Kidney epithelial cell (primary cell): ENCODE measurements at regions not wholly inside any gene's neighbourhood (a gene's known extent, or its start where the extent isn't known, plus 50 kb on each side); places are given as distances from the start of the nearest gene placed in this dataset.

Experiments used
- DNase-seq: peaks from one replicate; pipeline ENCODE4 v3.0.0-alpha.2; 2010; ENCODE audit warnings: low read depth
- H3K27me3 ChIP-seq: 2 replicates; pipeline ENCODE4 v1.6.0; 2011; ENCODE audit warnings: low read length; ENCODE audit not compliant: control insufficient read depth, insufficient read depth
- H3K36me3 ChIP-seq: 2 replicates; pipeline ENCODE4 v1.5.1; 2011; ENCODE audit warnings: low read length; ENCODE audit not compliant: control insufficient read depth, insufficient read depth
- H3K4me3 ChIP-seq: 2 replicates; pipeline ENCODE4 v1.5.1; 2011; ENCODE audit warnings: low read depth, mild to moderate bottlenecking, control low read depth, low read length
- TF ChIP-seq, protein P1 (sequence below): IDR thresholded peaks from 2 replicates; pipeline ENCODE4 v1.5.1; 2011; ENCODE audit warnings: mild to moderate bottlenecking, moderate library complexity, low read length, control low read depth, inconsistent platforms; ENCODE audit not compliant: insufficient read depth, poor library complexity, severe bottlenecking

DNA sequence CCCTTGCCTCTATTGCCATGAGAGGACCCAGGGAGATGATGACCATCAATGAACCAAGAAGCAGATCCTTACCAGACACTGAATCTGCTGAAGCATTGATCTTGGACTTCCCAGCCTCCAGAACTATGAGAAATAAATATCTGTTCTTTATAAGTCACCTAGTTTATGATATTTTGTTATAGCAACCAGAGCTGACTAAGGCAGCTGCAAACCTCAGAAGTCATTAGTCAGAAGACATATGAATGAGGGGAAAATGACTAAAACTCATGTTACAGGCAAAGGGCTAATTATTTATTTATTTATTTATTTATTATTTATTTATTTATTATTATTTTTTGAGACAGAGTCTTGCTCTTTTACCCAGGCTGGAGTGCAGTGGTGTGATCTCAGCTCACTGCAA, 321.1 kb downstream of the TGFB2 start:
- TF ChIP-seq, protein P1, sequence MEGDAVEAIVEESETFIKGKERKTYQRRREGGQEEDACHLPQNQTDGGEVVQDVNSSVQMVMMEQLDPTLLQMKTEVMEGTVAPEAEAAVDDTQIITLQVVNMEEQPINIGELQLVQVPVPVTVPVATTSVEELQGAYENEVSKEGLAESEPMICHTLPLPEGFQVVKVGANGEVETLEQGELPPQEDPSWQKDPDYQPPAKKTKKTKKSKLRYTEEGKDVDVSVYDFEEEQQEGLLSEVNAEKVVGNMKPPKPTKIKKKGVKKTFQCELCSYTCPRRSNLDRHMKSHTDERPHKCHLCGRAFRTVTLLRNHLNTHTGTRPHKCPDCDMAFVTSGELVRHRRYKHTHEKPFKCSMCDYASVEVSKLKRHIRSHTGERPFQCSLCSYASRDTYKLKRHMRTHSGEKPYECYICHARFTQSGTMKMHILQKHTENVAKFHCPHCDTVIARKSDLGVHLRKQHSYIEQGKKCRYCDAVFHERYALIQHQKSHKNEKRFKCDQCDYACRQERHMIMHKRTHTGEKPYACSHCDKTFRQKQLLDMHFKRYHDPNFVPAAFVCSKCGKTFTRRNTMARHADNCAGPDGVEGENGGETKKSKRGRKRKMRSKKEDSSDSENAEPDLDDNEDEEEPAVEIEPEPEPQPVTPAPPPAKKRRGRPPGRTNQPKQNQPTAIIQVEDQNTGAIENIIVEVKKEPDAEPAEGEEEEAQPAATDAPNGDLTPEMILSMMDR = no peak
- DNase-seq = no peak
- Histone ChIP-seq H3K27me3 (no peaks in the 10 kb centered on the region), H3K4me3 (no peak overlapping the region), H3K36me3 (no peaks in the 10 kb centered on the region)

DNA sequence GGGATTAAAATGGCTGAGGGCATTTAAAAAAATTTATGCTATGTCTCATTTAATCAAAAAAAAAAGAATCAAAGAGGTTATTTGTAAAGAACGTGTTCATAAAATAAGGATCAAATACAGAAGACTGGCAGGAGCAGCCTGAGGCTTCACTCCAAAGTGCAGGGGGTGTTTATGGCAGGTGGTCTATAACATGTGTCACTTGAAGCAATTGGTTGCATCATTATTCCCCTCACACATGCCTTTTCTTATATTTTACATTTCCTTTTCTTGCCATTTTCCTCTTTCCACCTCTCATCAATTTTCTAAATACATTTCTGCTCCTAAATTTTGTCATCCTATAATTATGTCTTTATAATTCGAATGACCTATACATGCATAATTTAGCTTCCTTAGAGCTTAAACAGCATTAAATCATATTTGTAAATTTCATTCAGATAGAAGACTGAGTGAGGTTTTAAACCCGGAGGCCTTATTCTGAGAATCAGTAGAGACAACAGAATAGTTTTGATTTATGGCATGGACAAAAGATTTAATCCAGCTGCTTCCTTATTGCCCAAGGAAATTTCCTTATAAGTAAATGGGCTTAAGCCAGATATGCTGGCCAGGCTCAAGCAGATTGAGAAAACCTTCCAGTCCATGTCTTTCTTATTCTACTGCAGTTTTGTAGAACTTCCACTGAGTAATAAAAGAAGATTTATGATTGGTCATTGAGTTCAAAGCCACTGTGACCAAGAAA, 322.8 kb downstream of the TGFB2 start:
- no peaks in the 10 kb centered on the region for H3K36me3 ChIP-seq
- TF ChIP-seq, protein P1 = no peak
- H3K4me3 ChIP-seq = no peak overlapping the region
- no peaks in the 10 kb centered on the region for H3K27me3 ChIP-seq
- no peak for DNase-seq

DNA sequence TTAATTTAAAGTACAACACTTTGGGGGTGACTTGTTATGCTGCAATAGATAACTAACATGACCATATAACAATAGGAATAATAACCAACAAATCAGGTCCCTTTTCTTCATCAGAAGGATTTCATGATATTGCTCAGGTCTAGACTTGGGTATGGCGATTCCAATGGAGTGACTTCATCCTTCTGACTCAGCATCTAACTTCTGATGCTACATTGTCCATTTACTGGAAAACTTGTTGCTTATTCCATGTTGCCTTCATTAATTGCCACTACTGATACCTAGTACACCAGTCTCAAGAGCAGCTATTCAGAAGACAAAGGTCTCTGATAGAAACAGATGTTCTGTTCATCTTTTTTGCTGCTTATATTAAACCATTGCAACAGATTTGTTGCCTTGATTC, 324.3 kb downstream of the TGFB2 start:
- no peaks in the 10 kb centered on the region for H3K27me3 ChIP-seq
- TF ChIP-seq, protein P1 = no peak
- DNase-seq = no peak
- H3K36me3 ChIP-seq = no peaks in the 10 kb centered on the region
- no peak overlapping the region for H3K4me3 ChIP-seq

DNA sequence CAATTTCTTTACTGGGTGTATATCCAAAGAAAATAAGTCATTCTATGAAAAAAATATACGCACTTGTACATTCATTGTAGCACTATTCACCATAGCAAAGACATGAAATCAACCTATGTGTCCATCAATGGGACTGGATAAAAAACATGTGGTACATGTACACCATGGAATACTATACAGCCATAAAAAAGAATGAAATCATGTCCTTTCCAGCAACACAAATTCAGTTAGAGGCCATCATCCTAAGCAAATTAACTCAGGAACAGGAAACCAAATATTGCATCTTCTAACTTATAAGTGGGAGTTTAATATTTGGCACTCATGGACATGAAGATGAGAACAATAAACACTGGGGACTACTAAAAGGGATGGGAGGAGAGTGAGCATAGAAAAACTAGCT, 325.7 kb downstream of the TGFB2 start:
- Histone ChIP-seq H3K4me3 (no peak overlapping the region), H3K36me3 (no peaks in the 10 kb centered on the region), H3K27me3 (no peaks in the 10 kb centered on the region)
- no peak for DNase-seq
- TF ChIP-seq, protein P1 = no peak

DNA sequence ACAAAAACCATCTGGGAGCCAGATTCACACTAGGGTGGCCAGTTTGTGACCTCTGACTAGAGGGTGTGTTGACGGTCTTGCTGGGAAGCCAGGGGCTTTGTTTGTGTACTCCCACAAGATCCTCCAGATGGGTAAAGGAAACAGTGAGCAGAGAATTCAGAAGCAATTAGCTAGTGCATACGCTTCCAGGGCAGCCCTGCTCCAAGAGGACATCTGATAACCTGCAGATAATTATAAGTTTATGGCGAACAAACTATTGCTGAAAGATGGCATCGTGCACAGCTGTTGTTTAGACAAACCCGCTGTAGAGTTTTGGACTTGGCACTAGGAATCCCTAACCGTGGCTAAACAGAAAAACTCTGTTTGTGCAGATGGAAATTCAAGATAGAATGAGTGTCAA, 326.4 kb downstream of the TGFB2 start:
- Histone ChIP-seq H3K27me3 (no peaks in the 10 kb centered on the region), H3K36me3 (no peaks in the 10 kb centered on the region), H3K4me3 (no peak overlapping the region)
- TF ChIP-seq, protein P1 = no peak
- no peak for DNase-seq

DNA sequence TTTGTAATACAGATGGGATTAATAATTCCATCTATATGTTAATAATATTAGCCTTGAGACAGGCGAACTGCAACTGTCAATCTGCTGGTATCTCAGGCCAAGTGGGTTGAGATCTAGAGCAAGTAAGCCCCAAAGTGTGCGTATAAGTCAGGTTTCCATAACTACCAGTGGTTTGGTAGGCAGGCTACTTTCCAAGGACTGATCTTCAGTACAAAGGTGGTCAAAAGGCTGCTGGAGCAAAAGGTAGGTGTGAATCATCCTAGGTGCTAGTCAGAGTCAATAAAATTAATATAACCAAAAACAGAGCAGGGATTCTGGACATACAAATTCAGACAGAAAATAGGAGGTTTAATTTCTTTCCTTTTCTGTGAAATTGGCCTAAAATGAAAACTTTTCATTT, 328.0 kb downstream of the TGFB2 start:
- Histone ChIP-seq H3K27me3 (no peaks in the 10 kb centered on the region), H3K36me3 (no peaks in the 10 kb centered on the region), H3K4me3 (no peak overlapping the region)
- TF ChIP-seq, protein P1 = no peak
- no peak for DNase-seq
